ENCODE measurements at regions not wholly inside any gene's neighbourhood (a gene's known extent, or its start where the extent isn't known, plus 50 kb on each side); places are given as distances from the start of the nearest gene placed in this dataset.
A peak's percentile ranks its signal among the peaks of the same experiment; 100 is the strongest.

DNA sequence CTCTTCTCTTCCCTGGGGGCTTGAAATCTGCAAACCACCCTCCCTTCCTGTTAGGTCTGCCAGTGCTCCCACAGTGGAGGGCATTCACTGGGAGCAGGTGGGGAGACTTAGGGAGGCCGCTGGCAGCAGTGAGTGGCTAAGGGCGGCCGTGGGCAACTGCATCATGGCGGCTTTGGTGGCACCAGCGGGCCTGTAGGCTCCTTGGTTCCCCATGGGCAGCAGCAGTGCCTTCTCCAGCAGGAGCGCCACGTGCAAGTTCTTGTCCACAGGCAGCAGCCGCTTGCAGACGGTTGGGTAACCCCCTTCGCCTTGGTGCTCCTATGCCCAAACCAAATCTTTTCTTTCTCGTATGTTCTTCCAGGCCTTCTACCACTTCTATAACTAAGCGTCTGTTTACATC is 158.2 kb downstream of the SREK1 start:
- no peak overlapping the region for H3K27ac ChIP-seq
- H3K4me3 ChIP-seq, result no peak overlapping the region

DNA sequence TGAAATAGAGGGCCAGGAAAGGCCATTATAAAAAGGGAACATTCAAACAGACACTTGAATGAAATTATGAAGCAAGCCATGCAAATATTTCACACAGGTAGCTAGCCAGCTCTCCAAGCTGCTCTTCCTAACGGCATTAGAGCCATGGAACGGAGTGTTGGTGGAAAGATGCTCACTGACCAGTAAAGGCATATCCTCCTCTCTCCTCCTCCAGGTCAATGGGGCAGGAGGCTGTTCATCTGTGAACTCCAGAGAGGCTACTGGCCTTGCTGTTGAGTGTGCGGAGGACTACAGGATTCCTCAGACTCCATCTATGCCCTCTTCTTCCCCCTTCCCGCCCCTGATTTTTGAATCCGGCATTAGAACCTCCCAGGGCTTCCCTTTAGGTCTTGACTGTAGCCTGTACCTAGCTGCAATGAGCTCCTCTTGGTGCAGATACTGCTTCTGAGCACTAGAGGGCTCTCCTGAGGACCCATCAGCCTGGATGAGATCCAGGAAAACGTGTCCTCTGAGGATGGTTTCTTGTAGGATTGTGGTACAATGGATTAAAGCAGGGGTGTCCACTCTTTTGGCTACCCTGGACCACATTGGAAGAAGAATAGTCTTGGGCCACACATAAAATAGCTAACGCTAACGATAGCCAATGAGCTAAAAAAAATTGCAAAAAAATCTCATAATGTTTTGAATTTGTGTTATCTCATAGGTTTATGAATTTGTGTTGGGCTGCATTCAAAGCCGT is 162.2 kb downstream of the SREK1 start:
- Histone ChIP-seq H3K4me3 (no peak overlapping the region), H3K27ac (no peak overlapping the region)

DNA sequence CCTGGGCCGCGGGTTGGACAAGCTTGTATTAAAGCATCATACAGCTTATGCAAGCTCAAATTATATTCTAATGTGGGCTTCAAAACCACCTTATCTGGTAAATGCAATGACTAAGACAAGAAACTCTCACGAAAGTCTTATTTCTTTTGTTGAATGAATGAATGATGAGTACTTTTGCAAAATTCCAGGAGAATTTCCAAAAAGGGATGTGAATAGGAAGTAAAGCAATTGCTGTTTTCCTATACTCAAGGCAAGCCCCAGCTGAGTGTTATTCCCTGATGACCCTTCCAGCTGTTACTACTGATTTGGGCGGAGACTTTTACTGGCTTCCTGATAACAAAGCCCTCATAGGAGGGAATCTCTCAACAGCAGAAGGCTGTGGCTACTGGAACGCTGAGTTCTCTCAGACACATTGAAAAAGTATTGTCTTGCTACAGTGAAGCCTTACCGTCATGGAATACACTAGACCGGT is 162.8 kb downstream of the SREK1 start:
- H3K4me3 ChIP-seq, result no peak overlapping the region
- H3K27ac ChIP-seq, result no peak overlapping the region

DNA sequence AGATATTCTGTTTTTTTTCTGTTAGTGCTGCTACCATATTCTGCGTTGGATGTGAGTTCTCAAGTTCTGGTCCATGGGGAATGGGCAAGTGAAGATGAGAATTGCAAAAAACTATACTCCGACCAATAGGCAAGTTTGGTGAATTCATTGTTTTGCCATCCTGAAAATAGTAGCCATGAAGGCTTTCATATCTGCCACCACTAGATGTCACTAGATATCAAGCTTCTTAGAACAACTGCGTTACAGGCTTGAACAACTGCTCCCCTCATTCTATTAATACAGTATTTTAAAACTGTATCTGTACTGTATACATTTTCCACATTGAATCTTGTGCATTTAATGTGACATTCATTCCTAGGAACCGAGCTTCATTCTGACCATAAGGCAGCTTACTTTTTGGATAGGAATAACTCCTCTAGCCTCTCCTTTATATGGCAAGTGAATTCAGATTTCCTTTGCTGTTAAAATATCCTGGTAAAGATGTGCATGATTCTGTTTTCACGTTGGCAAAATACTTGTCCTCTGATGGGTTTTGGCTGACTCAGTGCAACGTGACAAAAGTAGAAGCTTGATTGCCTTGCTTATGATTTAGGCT is 163.6 kb downstream of the SREK1 start:
- no peak overlapping the region for H3K27ac ChIP-seq
- H3K4me3 ChIP-seq, result no peak overlapping the region

DNA sequence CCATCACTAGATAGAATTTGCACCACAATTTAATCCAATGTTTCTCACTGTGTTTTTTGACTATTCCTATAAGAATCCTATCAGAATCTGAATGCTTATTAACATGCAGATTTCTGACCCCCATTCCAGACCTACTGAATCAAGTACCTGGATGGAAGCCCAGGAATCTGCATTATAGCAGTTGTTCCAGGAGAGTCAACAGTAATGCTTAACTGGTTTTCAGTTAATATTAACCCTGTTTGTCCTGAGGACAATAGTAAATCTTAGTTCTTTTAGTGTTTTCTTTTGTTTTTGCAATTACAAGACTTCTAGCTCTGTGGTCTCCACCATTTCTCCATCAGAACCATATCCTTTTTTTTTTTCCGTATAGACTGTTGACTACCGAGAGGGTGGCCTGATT is 168.2 kb downstream of the SREK1 start:
- Histone ChIP-seq H3K4me3 (no peak overlapping the region), H3K27ac (no peak overlapping the region)

DNA sequence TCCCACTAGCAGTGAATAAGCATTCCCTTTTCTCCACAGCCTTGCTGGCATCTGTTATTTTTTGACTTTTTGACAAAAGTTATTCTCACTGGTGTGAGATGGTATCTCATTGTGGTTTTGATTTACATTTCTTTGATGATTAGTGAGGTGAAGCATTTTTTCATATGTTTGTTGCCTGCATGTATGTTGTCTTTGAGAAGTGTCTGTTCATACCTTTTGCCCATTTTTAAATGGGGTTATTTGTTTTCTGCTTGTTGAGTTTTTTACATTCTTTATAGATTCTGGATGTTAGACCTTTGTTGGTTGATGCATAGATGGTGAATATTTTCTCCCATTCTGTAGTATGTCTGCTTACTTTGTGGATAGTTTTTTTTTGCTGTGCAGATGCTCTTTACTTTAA is 171.7 kb downstream of the SREK1 start:
- Histone ChIP-seq H3K27ac (no peak overlapping the region), H3K4me3 (no peak overlapping the region)

DNA sequence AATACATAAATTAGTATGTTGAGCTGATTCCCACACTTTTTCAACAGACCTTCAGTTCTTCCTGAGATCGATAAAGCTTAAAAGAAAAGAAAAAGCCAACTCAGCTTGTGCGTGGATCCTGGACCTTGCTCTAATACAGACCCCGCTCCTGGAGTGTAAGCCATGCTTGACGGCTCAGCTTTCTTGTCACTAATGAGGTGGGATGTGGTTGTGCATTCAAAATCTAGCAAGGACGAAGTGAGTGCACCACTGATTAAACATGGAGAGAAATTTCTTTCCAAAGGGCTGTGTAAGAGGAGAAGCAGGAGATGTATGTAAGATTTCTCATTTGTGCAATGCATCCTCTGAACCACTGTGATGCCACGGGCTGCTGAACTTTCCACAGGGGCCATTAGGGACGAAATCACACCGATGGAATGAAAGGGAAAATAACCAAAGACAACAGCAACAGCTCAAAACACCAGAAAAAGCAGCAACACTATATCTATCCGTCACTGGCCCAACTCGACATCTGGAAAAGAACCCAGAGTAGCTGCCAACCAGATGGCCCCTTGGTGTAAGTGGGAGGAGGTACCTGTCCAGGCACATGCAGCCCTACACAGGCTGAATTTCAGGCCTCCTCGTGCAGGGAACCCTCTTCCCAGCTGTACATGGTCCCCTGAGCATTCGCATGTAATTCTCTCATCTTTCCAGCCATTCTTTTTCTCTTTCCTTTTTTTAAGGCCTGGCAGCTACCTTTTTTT is 178.9 kb downstream of the SREK1 start:
- no peak overlapping the region for H3K4me3 ChIP-seq

DNA sequence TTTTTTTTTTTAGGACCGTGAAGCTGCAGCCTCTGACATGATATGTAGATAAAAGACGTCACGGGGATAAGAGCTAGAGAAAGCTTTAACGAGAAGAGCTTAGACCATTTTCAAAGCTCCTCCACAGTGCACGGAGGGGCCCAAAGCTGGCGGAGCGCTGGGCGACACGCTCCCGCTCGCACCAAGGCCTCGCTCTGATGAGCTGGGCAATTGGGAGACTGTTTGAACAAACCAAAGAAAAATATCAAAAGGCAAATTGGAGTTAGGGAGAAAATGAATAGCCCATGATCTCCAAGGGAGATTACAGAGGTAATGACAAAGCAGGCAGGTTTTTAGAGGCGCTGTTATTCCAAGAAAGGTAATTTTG is 179.4 kb downstream of the SREK1 start:
- Histone ChIP-seq H3K4me3 (no peak overlapping the region), H3K27ac (no peak overlapping the region)

More for the DNA sequence above, 178.9 kb downstream of the SREK1 start:
- H3K27ac ChIP-seq, result no peak overlapping the region

DNA sequence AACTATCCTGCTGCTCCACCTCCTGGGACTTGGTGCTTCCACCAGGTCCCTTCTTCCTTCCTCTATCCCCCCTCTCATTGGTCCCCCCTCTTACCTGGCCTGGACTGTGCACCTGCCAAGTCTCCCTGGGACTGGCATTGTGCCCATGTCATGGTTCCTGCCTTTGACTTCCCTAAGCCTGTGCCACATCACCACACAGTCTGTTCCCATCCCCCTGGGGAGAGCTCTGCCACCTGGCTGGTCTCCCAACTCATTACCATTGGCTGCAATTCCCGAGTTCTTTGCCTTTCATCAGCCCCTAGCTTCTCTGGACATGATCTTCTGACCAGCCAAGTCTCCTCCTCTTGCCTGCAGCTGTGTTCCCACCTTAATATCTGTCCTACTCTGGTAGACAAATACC is 180.3 kb downstream of the SREK1 start:
- no peak overlapping the region for H3K27ac ChIP-seq
- H3K4me3 ChIP-seq, result no peak overlapping the region

DNA sequence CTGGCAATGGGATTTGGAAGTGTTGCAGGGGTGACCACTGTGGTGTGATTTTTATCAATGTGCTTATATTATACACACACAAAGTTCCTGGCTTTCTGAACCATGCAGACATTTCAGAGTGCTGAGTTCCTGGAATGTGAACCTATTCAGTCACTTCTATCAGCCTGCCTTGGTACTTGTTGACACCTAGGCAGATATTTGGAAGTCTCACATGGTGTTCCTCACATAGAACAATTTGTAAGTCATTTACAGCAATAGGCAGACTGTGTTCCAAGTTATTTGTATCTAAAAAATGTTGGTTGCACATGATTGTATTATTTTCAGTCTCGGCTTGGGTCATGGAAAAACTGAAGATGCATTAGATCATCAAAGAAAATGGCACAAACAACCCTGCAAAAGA is 182.2 kb downstream of the SREK1 start:
- Histone ChIP-seq H3K4me3 (no peak overlapping the region), H3K27ac (no peak overlapping the region)

DNA sequence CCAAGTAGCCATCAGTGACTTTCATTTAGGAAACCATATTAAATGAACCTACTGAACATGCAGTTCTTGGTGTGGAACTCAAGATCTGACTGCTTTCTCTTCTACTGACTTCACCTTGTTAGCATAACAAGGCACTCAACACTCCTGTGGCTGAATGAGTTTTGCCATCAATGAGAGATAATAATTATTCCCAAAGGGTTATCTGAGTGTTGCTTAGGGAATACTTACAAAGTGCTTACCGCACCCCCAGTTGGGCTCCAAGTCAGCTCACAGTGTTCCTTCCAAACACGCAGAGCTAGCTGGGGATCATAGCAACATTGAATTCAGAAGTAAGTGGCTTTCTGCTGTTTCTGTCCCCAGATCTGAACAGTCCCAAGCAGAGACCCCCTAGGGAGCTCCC is 182.9 kb downstream of the SREK1 start:
- no peak overlapping the region for H3K4me3 ChIP-seq
- H3K27ac ChIP-seq, result no peak overlapping the region

DNA sequence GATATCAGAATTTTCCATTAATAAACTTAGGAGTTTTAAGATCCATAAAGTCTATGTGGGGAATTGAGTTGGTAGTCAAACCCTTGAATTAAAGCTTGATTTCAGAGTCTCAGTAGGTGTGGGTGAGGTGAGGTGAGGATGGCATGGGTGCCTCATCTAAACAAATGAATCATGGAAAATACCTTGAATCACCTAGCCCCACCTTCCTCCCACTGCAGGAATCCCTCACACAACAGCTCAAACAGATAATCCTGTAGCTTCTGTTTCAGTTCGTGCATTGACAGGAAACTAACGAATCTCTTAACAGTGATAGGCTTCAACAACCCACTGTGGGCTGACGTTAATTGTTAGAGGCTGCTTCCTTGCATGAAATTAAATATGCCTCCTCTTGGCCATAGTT is 185.0 kb downstream of the SREK1 start:
- Histone ChIP-seq H3K27ac (peak overlapping the region in 6 of 21 experiments; percentile 3 to 64 (median 52)), H3K4me3 (no peak overlapping the region)

DNA sequence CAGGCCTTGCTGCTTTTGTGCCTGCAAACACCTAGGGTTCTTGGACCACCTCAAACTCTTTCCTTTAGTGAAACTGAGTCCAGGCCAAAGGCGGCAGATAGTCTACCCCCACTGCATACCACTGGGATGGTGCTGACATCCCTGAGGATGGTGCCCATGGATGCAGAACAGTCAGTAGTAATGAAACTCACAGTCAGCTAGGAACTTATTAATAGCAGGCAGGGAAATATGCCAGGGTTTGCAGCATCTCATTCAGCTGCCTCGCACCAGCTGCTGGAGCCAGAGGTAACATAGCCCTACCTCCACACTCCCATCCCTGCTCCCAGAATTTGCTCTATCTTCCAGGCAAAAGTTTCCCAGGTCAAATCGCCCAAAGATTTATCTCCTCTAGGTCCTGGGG is 189.1 kb downstream of the SREK1 start:
- Histone ChIP-seq H3K4me3 (no peak overlapping the region), H3K27ac (no peak overlapping the region)

DNA sequence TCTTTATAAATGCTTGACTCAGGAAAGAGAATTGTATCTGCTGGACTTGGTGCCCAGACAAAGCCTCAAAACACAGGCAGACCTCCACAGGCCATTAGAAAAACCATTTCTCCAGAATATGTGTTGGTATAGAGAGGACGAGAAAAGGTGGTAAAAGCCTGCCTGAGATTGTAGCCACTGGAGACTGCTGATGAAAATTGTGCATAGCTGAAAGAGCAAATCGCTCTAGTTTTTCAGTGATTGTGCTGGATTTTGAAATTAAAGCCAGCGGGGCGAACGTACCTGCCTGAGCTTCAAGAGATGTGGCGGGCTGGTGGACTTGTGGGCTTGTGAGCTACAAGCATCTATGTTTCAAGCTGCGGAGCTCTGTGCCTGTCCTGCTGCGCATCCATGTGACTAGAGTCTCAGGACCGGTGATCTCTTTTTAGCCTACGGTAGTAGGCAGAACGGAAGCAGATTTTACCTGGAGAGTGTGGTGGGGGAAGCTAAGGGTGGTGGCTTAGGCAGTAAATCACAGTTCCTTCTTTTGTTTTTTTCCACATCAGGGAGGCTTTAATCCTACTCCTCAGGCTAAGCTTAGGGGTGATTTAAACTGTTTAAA is 193.6 kb downstream of the SREK1 start:
- H3K27ac ChIP-seq, result no peak overlapping the region
- H3K4me3 ChIP-seq, result no peak overlapping the region

DNA sequence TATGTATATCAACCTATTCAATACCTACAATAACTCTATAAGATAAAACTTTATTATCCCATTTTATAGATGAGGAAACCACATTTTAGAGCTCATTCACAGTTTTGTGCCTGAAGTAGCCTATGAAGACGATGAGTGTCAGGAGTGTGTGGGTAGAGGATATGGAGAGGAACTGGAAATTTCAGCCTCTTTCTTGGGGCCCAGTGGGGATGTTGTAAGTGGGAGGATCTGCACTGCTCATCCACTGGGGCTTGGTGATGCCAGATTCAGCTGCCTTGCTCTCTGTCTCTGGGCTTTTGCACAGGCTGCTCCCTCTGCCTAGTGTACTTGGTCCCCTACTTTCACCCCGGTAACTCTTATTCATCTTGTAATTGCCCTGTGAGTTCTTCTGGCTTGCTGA is 194.7 kb downstream of the SREK1 start:
- peak overlapping the region in 1 of 21 experiments; percentile 12 for H3K27ac ChIP-seq
- H3K4me3 ChIP-seq, result no peak overlapping the region

DNA sequence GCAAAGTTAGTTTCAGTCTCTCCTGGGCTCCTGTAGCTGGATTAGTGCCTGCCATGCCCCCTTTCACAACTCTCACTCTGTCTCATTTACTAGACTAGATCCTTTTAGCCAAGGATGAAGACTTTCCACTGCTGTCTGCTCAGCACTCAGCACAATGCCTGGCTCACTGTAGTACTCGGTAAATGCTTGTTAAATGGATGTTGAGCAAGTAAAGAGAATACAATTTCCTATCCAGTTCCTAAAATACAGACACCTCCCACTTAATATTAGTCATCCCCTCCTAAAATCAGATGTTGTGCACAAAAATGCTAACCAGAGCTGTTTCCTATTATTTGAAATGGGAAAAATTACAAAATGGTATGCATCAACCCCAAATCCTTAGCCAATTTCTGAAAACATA is 195.8 kb downstream of the SREK1 start:
- H3K27ac ChIP-seq, result peak overlapping the region in 3 of 21 experiments; percentile 5 to 28 (median 11)

DNA sequence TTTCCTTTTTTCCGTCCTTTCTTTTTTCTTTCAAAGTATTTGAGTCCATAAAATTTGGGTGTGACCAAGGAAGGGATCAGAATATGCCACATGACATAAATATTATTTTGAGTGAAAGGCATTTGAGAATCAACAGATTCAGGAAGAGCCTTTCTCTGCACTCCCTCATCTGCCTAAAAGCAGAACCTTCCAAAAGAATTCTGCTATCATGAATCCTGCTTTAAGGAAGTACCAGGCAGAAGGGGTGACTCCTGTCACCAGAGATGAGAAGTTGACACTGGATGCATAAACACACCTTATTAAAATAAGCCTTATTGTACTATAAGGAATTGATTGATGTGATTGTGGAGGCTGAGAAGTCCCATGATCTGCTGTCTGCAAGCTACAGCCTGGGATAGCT is 196.7 kb downstream of the SREK1 start:
- Histone ChIP-seq H3K27ac (peak overlapping the region in 3 of 21 experiments; percentile 5 to 28 (median 25)), H3K4me3 (no peak overlapping the region)

More for the DNA sequence above, 195.8 kb downstream of the SREK1 start:
- no peak overlapping the region for H3K4me3 ChIP-seq

DNA sequence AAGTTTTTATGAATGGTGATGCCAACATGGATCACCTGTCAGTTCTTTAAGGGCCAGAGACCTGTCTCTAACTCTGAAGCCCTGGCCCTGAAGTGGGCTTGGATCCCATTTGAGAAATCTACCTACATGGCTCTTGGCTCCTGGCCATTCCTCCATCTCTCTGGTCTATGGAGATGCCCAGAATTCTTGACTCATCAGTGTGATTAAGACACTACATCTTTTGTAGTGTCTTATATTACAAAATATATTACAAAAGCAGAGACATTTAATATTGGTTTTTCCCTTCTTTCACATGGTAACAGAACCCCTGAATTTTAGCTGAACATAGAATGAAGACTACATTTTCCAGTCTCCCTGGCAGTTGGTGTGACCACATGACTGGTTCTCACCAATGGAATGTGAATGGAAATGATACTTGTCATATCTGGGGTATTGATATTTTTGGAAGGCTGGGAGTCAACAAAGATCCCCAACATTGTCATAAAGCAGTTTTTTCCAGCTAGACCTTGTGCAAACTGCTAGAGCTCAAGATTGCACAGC is 198.3 kb downstream of the SREK1 start:
- no peak overlapping the region for H3K27ac ChIP-seq

DNA sequence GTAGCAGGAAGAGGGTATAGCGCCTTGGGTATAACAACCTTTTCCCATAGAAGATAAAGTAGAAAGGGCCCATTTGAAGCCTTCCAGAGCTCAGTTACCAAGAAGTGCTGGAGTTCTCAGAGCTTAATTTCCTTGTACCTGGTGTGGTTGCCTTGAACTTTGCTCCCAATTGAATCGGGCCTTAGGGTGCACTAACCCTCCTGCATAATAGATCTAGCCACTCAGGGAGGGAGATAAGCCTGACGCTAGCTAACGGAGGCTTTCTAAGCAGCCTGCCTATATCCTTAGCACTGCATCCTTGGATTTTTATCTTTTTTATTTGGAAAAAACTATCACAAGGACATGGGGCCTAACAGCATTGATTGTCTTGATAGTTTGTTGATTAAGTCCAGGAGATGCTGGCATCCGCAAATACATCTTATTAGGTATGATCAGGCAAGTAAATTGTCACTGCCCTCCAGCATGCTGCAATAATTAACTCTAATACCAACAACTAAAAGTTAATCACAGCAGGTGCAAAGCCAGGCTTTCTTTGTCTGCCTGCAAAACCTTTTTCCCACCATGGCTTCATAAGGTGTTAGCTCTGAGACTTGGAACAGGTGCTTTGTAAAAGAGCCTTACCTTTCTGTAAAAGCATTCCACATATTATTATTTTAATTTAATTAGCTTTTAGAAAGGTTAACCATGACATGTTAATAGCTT is 199.4 kb downstream of the SREK1 start:
- H3K27ac ChIP-seq, result no peak overlapping the region

More for the DNA sequence above, 198.3 kb downstream of the SREK1 start:
- H3K4me3 ChIP-seq, result no peak overlapping the region

DNA sequence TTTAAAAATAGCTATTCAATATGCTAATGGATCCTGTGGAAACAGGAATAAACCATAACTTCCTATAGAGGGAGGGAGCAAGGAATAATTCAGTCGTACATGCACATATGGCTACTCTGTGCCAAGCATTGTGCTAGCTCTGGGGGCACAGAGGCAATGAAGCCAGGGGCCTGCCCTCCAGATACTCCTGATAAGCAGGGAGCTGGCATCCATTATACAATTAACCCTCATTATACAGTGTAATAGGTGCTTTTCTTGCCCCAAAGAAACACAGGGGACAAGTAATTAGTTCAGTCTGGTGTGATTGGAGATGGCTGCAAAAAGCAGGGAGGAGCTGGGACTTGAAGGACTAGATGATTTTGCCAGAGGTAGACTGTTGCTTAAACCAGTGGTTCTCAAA is 200.4 kb downstream of the SREK1 start:
- H3K27ac ChIP-seq, result no peak overlapping the region
- no peak overlapping the region for H3K4me3 ChIP-seq

More for the DNA sequence above, 199.4 kb downstream of the SREK1 start:
- no peak overlapping the region for H3K4me3 ChIP-seq

All from skin epidermis (tissue), 12 donors.